Kidney (tissue), 13 donors: ENCODE measurements at regions not wholly inside any gene's neighbourhood (a gene's known extent, or its start where the extent isn't known, plus 50 kb on each side); places are given as distances from the start of the nearest gene placed in this dataset.
A peak's percentile ranks its signal among the peaks of the same experiment; 100 is the strongest.

ENCODE experiments used
- DNase-seq, 5 donors: peaks; one replicate each; pipeline ENCODE4 v3.0.0-alpha.2; 2013 to 2020
- FAIRE-seq: peaks from 2 replicates; lab custom pipeline; 2012; peaks lifted over from hg19 to GRCh38; lab: Jason Lieb, UNC
- H3K27ac ChIP-seq, 2 donors: one replicate each; pipeline ENCODE4 v1.7.0; 2013; ENCODE audit warnings: low read depth in 2 of 2, low read length in 2 of 2, inconsistent platforms in 1 of 2
- H3K27me3 ChIP-seq: one replicate; pipeline ENCODE4 v1.7.1; 2013; ENCODE audit warnings: low read length, inconsistent platforms; ENCODE audit not compliant: control insufficient read depth, insufficient read depth
- H3K36me3 ChIP-seq, 3 donors: one replicate each; pipeline versions ENCODE4 v1.7.0 to v1.7.1; 2013; ENCODE audit warnings: low read length in 3 of 3, control low read depth in 1 of 3, inconsistent platforms in 1 of 3; ENCODE audit not compliant: insufficient read depth in 3 of 3, control insufficient read depth in 2 of 3
- H3K4me1 ChIP-seq, 3 donors: one replicate each; pipeline versions ENCODE4 v1.7.0 to v1.7.1; 2013; ENCODE audit warnings: low read length in 3 of 3, inconsistent platforms in 1 of 3, low read depth in 1 of 3; ENCODE audit not compliant: control insufficient read depth in 2 of 3, insufficient read depth in 2 of 3
- H3K4me3 ChIP-seq, 3 donors: one replicate each; pipeline versions ENCODE4 v1.7.0 to v1.8.1; 2013; ENCODE audit warnings: low read length in 3 of 3, control low read depth in 1 of 3, inconsistent platforms in 1 of 3
- H3K9ac ChIP-seq, 3 donors: one replicate each; pipeline versions ENCODE4 v1.7.0 to v1.7.1; 2013; ENCODE audit warnings: low read length in 3 of 3, control low read depth in 1 of 3, inconsistent platforms in 1 of 3
- H3K9me3 ChIP-seq, 3 donors: one replicate each; pipeline versions ENCODE4 v1.7.0 to v1.7.1; 2013; ENCODE audit warnings: low read length in 3 of 3, control low read depth in 1 of 3, inconsistent platforms in 1 of 3; ENCODE audit not compliant: control insufficient read depth in 2 of 3, insufficient read depth in 1 of 3
- CTCF ChIP-seq: IDR thresholded peaks from 3 replicates; pipeline ENCODE4 v1.5.1; 2012; ENCODE audit warnings: mild to moderate bottlenecking, moderate library complexity, borderline replicate concordance; ENCODE audit not compliant: insufficient read depth; ENCODE audit errors: extremely low read depth
- intact Hi-C: fragments of 100-400 bp; cut with DNase I; formaldehyde crosslinking; loops from one replicate; pipeline ENCODE4 v1.11.1; 2022
- donor health status: control.
- donor health status: control.
- donor health status: control.
- donor health status: control.
- donor health status: control.
- donor health status: DM: yes; HTN: yes; CAD: no.
- donor health status: Normal renal cell carcinoma (clear cell type).

- FAIRE-seq: no peak
- Histone ChIP-seq H3K36me3 (no peaks in the 10 kb centered on the region), H3K9me3 (no peaks in the 10 kb centered on the region), H3K27me3 (no peaks in the 10 kb centered on the region), H3K27ac (no peak overlapping the region), H3K9ac (no peak overlapping the region), H3K4me1 (no peaks in the 10 kb centered on the region), H3K4me3 (no peak overlapping the region)
- intact Hi-C loops: no loop called here
- peak in 2 of 5 donors; percentile 45 to 64 for DNase-seq
- no peak for TF ChIP-seq CTCF
Measured at GRCh38 chr2:3101016-3101942, 276.3 kb downstream of the EIPR1 start.

- FAIRE-seq: no peak
- no peak overlapping the region for H3K4me3 ChIP-seq
- no peaks in the 10 kb centered on the region for H3K27me3 ChIP-seq
- intact Hi-C loops: no loop called here
- no peak overlapping the region for H3K9ac ChIP-seq
- no peaks in the 10 kb centered on the region for H3K4me1 ChIP-seq
- no peak overlapping the region for H3K27ac ChIP-seq
- no peaks in the 10 kb centered on the region for H3K9me3 ChIP-seq
- no peaks in the 10 kb centered on the region for H3K36me3 ChIP-seq
- no peak for TF ChIP-seq CTCF
- DNase-seq: peak in 2 of 5 donors; percentile 8 to 43
Measured at GRCh38 chr2:3100386-3100785, 277.2 kb downstream of the EIPR1 start.

GRCh38 chr2:3099860-3100234 lies 277.8 kb downstream of the EIPR1 start:
- Histone ChIP-seq H3K4me1 (no peaks in the 10 kb centered on the region), H3K4me3 (no peak overlapping the region), H3K27ac (no peak overlapping the region), H3K9ac (no peak overlapping the region), H3K9me3 (no peaks in the 10 kb centered on the region), H3K36me3 (no peaks in the 10 kb centered on the region), H3K27me3 (no peaks in the 10 kb centered on the region)
- peak in 1 of 5 donors; percentile 38 for DNase-seq
- intact Hi-C loops: no loop called here
- TF ChIP-seq CTCF: no peak
- FAIRE-seq: no peak
